GM18511 (cell line): ENCODE measurements at regions not wholly inside any gene's neighbourhood (a gene's known extent, or its start where the extent isn't known, plus 50 kb on each side); places are given as distances from the start of the nearest gene placed in this dataset.
"Not testable (repeated sequence)": the region's sequence is repeated elsewhere in the genome, so short reads cannot be mapped to it uniquely, and the experiment has no call there.

Experiments
- ATAC-seq: cut with Tn5 transposase; IDR thresholded peaks from one replicate; pipeline ENCODE4 v1.9.1; 2021; ENCODE audit warnings: mild to moderate bottlenecking, moderate library complexity; ENCODE audit not compliant: unreplicated experiment

GRCh38 chr3:127045435-127046045 lies 62.6 kb downstream of the PLXNA1 start:
- no peak for ATAC-seq

- not testable (repeated sequence) for ATAC-seq
Observed at GRCh38 chr3:127046690-127047089, 63.8 kb downstream of the PLXNA1 start.

- no peak for ATAC-seq
Observed at GRCh38 chr3:127049393-127049792, 66.5 kb downstream of the PLXNA1 start.

GRCh38 chr3:127050733-127051132 lies 67.8 kb downstream of the PLXNA1 start:
- no peak for ATAC-seq

GRCh38 chr3:127052121-127052561 lies 69.2 kb downstream of the PLXNA1 start:
- no peak for ATAC-seq

- ATAC-seq: no peak
Observed at GRCh38 chr3:127053026-127053425, 70.1 kb downstream of the PLXNA1 start.

- no peak for ATAC-seq
Observed at GRCh38 chr3:127053450-127053849, 70.5 kb downstream of the PLXNA1 start.

- no peak for ATAC-seq
Observed at GRCh38 chr3:127053979-127054378, 71.1 kb downstream of the PLXNA1 start.

- ATAC-seq: no peak
Observed at GRCh38 chr3:127056281-127056680, 73.4 kb downstream of the PLXNA1 start.

- no peak for ATAC-seq
Observed at GRCh38 chr3:127056976-127057375, 74.1 kb downstream of the PLXNA1 start.

- no peak for ATAC-seq
Observed at GRCh38 chr3:127059072-127059471, 76.2 kb downstream of the PLXNA1 start.

GRCh38 chr3:127061641-127062040 lies 78.7 kb downstream of the PLXNA1 start:
- ATAC-seq: no peak

GRCh38 chr3:127062926-127063325 lies 80.0 kb downstream of the PLXNA1 start:
- no peak for ATAC-seq

- ATAC-seq: no peak
Observed at GRCh38 chr3:127063916-127064315, 81.0 kb downstream of the PLXNA1 start.

- ATAC-seq: no peak
Observed at GRCh38 chr3:127064391-127065137, 81.6 kb downstream of the PLXNA1 start.

GRCh38 chr3:127065138-127065427 lies 82.2 kb downstream of the PLXNA1 start:
- no peak for ATAC-seq

- no peak for ATAC-seq
Observed at GRCh38 chr3:127065561-127066290, 82.8 kb downstream of the PLXNA1 start.

- no peak for ATAC-seq
Observed at GRCh38 chr3:127066635-127067034, 83.7 kb downstream of the PLXNA1 start.

- ATAC-seq: no peak
Observed at GRCh38 chr3:127067116-127067910, 84.4 kb downstream of the PLXNA1 start.

- no peak for ATAC-seq
Observed at GRCh38 chr3:127068111-127068810, 85.3 kb downstream of the PLXNA1 start.

- no peak for ATAC-seq
Observed at GRCh38 chr3:127068871-127069270, 86.0 kb downstream of the PLXNA1 start.
